PC-9 (cell line): ENCODE measurements at regions not wholly inside any gene's neighbourhood (a gene's known extent, or its start where the extent isn't known, plus 50 kb on each side); places are given as distances from the start of the nearest gene placed in this dataset.

Source experiments
- BruUV-seq: library from RNA; stranded (reverse); fragments of 400-500 nt; replicated peaks from 2 replicates; lab custom pipeline; 2021; lab: Mats Ljungman, UMichigan
- CTCF ChIA-PET: fragments of 300-600 bp; sonication (Branson Sonifier 250); formaldehyde crosslinking; loops from one replicate; lab custom pipeline; 2022; ENCODE audit warnings: antibody characterized with exemption; lab: Charles Lee
- POLR2A ChIA-PET: fragments of 300-600 bp; sonication (Branson Sonifier 250); formaldehyde crosslinking; loops from one replicate; lab custom pipeline; 2022; ENCODE audit warnings: antibody characterized with exemption; ENCODE audit not compliant: unreplicated experiment; lab: Charles Lee
- DNase-seq, 2 experiments: peaks; one replicate each; pipeline versions ENCODE4 v3.0.0 to v3.0.0-alpha.2; 2015 to 2022; ENCODE audit warnings: mixed read lengths in 1 of 2
- H2AFZ ChIP-seq: fragments of 200-600 bp; sonication (generic); 2 replicates; pipeline ENCODE4 v1.8.1; 2017; ENCODE audit warnings: antibody characterized with exemption
- H3F3A ChIP-seq: fragments of 200-600 bp; sonication (generic); 2 replicates; pipeline ENCODE4 v1.8.1; 2017; ENCODE audit warnings: antibody characterized with exemption, mild to moderate bottlenecking, low read depth; ENCODE audit not compliant: insufficient read depth
- H3K27ac ChIP-seq: fragments of 200-600 bp; sonication (generic); 2 replicates; pipeline ENCODE4 v1.6.1; 2016; ENCODE audit warnings: mixed run types
- H3K27me3 ChIP-seq: fragments of 200-600 bp; sonication (generic); 2 replicates; pipeline ENCODE4 v1.6.1; 2016; ENCODE audit warnings: low read depth, mixed run types; ENCODE audit not compliant: insufficient read depth
- H3K36me3 ChIP-seq: fragments of 200-600 bp; sonication (generic); 2 replicates; pipeline ENCODE4 v1.6.1; 2016; ENCODE audit warnings: low read depth, mixed run types
- H3K4me1 ChIP-seq: fragments of 200-600 bp; sonication (generic); replicated peaks from 2 replicates; pipeline ENCODE4 v1.6.1; 2016; ENCODE audit warnings: mixed run types; ENCODE audit not compliant: insufficient read depth
- H3K4me2 ChIP-seq: fragments of 200-600 bp; sonication (generic); 2 replicates; pipeline ENCODE4 v1.6.1; 2017; ENCODE audit warnings: mixed run types
- H3K4me3 ChIP-seq: fragments of 200-600 bp; sonication (generic); 2 replicates; pipeline ENCODE4 v1.6.1; 2016; ENCODE audit warnings: mixed run types
- H3K79me2 ChIP-seq: fragments of 200-600 bp; sonication (generic); 2 replicates; pipeline ENCODE4 v1.6.1; 2017; ENCODE audit warnings: low read depth, mixed run types
- H3K9me2 ChIP-seq: fragments of 200-600 bp; sonication (generic); 2 replicates; pipeline ENCODE4 v1.8.1; 2017; ENCODE audit warnings: mild to moderate bottlenecking; ENCODE audit not compliant: insufficient read depth
- H3K9me3 ChIP-seq: fragments of 200-600 bp; sonication (generic); 2 replicates; pipeline ENCODE4 v1.8.1; 2016; ENCODE audit warnings: low read depth; ENCODE audit not compliant: insufficient read depth
- H4K20me1 ChIP-seq: fragments of 200-600 bp; sonication (generic); 2 replicates; pipeline ENCODE4 v1.8.1; 2017; ENCODE audit not compliant: insufficient read depth
- EZH2 ChIP-seq: fragments of 200-600 bp; sonication (generic); IDR thresholded peaks from 2 replicates; pipeline ENCODE4 v1.8.0; 2017; ENCODE audit warnings: antibody characterized with exemption, low read depth
- intact Hi-C: fragments of 100-400 bp; cut with micrococcal nuclease; formaldehyde crosslinking; loops from one replicate; pipeline ENCODE4 v1.10.0; 2022; ENCODE audit not compliant: unreplicated experiment
- TF ChIP-seq, protein P1 (sequence below): fragments of 200-600 bp; sonication (generic); conservative IDR thresholded peaks from 2 replicates; pipeline ENCODE4 v1.6.1; 2017; ENCODE audit warnings: mixed run types, antibody characterized with exemption, mild to moderate bottlenecking, moderate library complexity

DNA sequence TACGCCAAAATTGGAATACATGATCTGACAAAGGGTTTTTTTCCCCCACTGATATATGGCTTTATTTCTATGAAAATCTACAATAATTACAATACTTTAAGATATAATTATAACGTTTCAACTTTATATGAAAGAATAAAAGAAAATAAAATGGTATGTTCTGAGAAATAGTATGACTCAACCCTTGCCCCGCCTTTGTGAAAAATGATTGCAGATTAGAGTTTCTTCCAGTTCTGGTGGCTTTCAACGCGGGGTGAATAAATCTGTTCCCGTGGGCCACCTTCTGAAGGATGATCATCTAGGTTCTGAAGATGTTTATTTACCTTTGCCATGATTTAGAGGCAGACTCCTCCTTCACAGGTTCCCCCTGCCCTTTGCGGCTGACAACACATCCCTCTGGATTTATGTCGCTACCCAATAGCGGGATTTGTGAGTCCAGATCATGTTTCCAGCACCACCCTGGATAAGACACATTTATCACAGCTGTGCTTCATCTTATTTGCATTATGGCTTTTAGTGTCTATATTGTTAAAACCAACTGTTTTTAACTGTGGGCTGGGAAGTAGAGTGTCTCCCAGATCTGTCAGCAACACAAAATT, 607.0 kb upstream of the KIRREL3 start:
- DNase-seq = no peak
- no peak for TF ChIP-seq EZH2
- TF ChIP-seq, protein P1, sequence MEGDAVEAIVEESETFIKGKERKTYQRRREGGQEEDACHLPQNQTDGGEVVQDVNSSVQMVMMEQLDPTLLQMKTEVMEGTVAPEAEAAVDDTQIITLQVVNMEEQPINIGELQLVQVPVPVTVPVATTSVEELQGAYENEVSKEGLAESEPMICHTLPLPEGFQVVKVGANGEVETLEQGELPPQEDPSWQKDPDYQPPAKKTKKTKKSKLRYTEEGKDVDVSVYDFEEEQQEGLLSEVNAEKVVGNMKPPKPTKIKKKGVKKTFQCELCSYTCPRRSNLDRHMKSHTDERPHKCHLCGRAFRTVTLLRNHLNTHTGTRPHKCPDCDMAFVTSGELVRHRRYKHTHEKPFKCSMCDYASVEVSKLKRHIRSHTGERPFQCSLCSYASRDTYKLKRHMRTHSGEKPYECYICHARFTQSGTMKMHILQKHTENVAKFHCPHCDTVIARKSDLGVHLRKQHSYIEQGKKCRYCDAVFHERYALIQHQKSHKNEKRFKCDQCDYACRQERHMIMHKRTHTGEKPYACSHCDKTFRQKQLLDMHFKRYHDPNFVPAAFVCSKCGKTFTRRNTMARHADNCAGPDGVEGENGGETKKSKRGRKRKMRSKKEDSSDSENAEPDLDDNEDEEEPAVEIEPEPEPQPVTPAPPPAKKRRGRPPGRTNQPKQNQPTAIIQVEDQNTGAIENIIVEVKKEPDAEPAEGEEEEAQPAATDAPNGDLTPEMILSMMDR = no peak
- H3K9me3 ChIP-seq = no peaks in the 10 kb centered on the region
- peaks cover 12% of the 10 kb centered on the region for H3K27me3 ChIP-seq
- no peak overlapping the region for H3K27ac ChIP-seq
- no peaks in the 10 kb centered on the region for H3K36me3 ChIP-seq
- no peaks in the 10 kb centered on the region for H3F3A ChIP-seq
- H3K79me2 ChIP-seq = no peaks in the 10 kb centered on the region
- POLR2A ChIA-PET = no interaction called here
- no peak overlapping the region for H3K4me2 ChIP-seq
- H3K9me2 ChIP-seq = no peaks in the 10 kb centered on the region
- no peak overlapping the region for H2AFZ ChIP-seq
- CTCF ChIA-PET = no interaction called here
- no peak overlapping the region for H3K4me3 ChIP-seq
- H4K20me1 ChIP-seq = no peaks in the 10 kb centered on the region
- no TSS peak for BruUV-seq
- intact Hi-C loops = no loop called here
- no peaks in the 10 kb centered on the region for H3K4me1 ChIP-seq

DNA sequence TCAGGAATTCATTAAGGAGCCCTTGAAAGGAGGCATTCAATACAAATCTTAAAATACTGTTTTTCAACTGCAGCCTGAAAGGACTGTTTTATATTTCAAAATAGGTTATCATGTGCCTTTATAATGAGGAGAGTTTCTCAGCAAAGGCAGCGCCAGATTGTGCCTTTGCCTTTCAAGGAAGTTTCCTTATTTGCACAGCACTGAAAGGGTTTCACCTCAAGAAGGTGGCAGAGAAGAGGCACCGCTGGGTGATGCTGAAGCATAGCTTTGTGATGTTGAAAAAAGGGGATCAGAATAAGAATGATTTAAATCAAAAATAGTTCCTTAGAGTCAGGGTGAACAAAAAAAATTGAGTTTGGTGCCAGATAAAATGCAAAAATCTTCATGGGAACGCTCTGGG, 601.0 kb upstream of the KIRREL3 start:
- Histone ChIP-seq H3K4me2 (no peak overlapping the region), H3K36me3 (no peaks in the 10 kb centered on the region), H3K4me1 (no peaks in the 10 kb centered on the region), H3K79me2 (no peaks in the 10 kb centered on the region), H3F3A (no peaks in the 10 kb centered on the region), H3K9me3 (no peaks in the 10 kb centered on the region), H3K27ac (no peak overlapping the region), H3K4me3 (no peak overlapping the region), H3K27me3 (peaks cover 12% of the 10 kb centered on the region), H2AFZ (no peak overlapping the region), H4K20me1 (no peaks in the 10 kb centered on the region), H3K9me2 (no peaks in the 10 kb centered on the region)
- ChIA-PET POLR2A (no interaction called here), CTCF (no interaction called here)
- no TSS peak for BruUV-seq
- intact Hi-C loops = no loop called here
- TF ChIP-seq, protein P1 = no peak
- TF ChIP-seq EZH2 = no peak
- no peak for DNase-seq

DNA sequence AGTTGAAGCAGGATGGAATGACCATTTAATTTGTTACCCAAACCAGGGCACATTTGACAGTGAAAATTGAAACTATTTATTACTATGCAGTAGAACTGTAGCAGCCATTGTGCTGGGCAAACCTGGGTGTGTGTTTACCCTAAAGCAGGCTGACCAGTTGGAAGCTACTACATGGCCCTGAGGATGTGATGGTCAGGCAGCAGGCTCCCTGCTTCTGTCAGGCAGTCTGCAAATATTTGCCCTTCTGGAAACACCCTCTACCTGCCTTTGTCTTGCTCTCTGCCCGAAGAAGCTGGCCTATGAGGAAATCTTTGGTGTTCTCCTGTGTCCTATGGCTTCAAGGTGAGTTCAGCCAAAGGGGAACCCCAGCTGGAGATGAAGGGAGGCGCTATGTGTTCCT, 600.1 kb upstream of the KIRREL3 start:
- intact Hi-C loops = no loop called here
- H3K79me2 ChIP-seq = no peaks in the 10 kb centered on the region
- no peak overlapping the region for H3K27ac ChIP-seq
- TF ChIP-seq, protein P1 = no peak
- TF ChIP-seq EZH2 = no peak
- no peaks in the 10 kb centered on the region for H3K9me3 ChIP-seq
- H3K4me2 ChIP-seq = no peak overlapping the region
- peaks cover 13% of the 10 kb centered on the region; the same call in 1 of the 2 replicates for H3K27me3 ChIP-seq
- no peaks in the 10 kb centered on the region for H3K36me3 ChIP-seq
- H3K4me3 ChIP-seq = no peak overlapping the region
- no peaks in the 10 kb centered on the region for H4K20me1 ChIP-seq
- DNase-seq = no peak
- POLR2A ChIA-PET = no interaction called here
- H3F3A ChIP-seq = no peaks in the 10 kb centered on the region
- no peak overlapping the region for H2AFZ ChIP-seq
- no TSS peak for BruUV-seq
- no peaks in the 10 kb centered on the region for H3K9me2 ChIP-seq
- no peaks in the 10 kb centered on the region for H3K4me1 ChIP-seq
- CTCF ChIA-PET = no interaction called here
